Natural killer cell (primary cell): ENCODE measurements at regions not wholly inside any gene's neighbourhood (a gene's known extent, or its start where the extent isn't known, plus 50 kb on each side); places are given as distances from the start of the nearest gene placed in this dataset.
"Not testable (repeated sequence)": the region's sequence is repeated elsewhere in the genome, so short reads cannot be mapped to it uniquely, and the experiment has no call there.

Experiments used
- ATAC-seq, 3 donors: fragments of 150-1000 bp in 2 of 3; fragments of 200-7000 bp in 1 of 3; cut with Tn5 transposase; 1 replicate in 1 of 3; 2 replicates in 2 of 3; pipeline ENCODE4 v1.10.0; 2021; ENCODE audit warnings: mild to moderate bottlenecking in 2 of 3, moderate library complexity in 2 of 3
- DNase-seq, 2 donors: peaks; one replicate each; pipeline versions ENCODE4 v3.0.0 to v3.0.0-alpha.2; 2013 to 2021; ENCODE audit warnings: mixed read lengths in 1 of 2
- H3K27ac ChIP-seq: one replicate; pipeline ENCODE4 v1.5.1; 2013; ENCODE audit warnings: mild to moderate bottlenecking, low read length
- H3K27me3 ChIP-seq: one replicate; pipeline ENCODE4 v1.6.1; 2013; ENCODE audit warnings: low read length; ENCODE audit not compliant: control insufficient read depth, insufficient read depth
- H3K36me3 ChIP-seq: one replicate; pipeline ENCODE4 v1.6.1; 2013; ENCODE audit warnings: low read length; ENCODE audit not compliant: control insufficient read depth, insufficient read depth
- H3K4me1 ChIP-seq: one replicate; pipeline ENCODE4 v1.6.1; 2013; ENCODE audit warnings: low read length; ENCODE audit not compliant: control insufficient read depth, insufficient read depth
- H3K4me3 ChIP-seq: one replicate; pipeline ENCODE4 v1.5.1; 2013; ENCODE audit warnings: low read length
- H3K9me3 ChIP-seq: one replicate; pipeline ENCODE4 v1.6.1; 2013; ENCODE audit warnings: low read length; ENCODE audit not compliant: control insufficient read depth, insufficient read depth
- H3K27ac Mint-ChIP-seq, 2 donors: one replicate each; pipeline ENCODE4 v1.8.0; 2022; ENCODE audit warnings: mild to moderate bottlenecking in 2 of 2, mixed read lengths in 2 of 2, moderate library complexity in 1 of 2
- H3K27me3 Mint-ChIP-seq, 2 donors: one replicate each; pipeline ENCODE4 v1.8.0; 2022; ENCODE audit warnings: low read depth in 2 of 2, mixed read lengths in 2 of 2
- H3K36me3 Mint-ChIP-seq: one replicate; pipeline ENCODE4 v1.8.0; 2022; ENCODE audit warnings: mixed read lengths
- H3K4me1 Mint-ChIP-seq, 2 donors: one replicate each; pipeline ENCODE4 v1.8.0; 2022; ENCODE audit warnings: mixed read lengths in 2 of 2
- H3K4me3 Mint-ChIP-seq: one replicate; pipeline ENCODE4 v1.8.0; 2022; ENCODE audit warnings: mild to moderate bottlenecking, moderate library complexity, mixed read lengths
- H3K9me3 Mint-ChIP-seq, 2 donors: one replicate each; pipeline ENCODE4 v1.8.0; 2022; ENCODE audit warnings: mixed read lengths in 2 of 2
- WGBS: methylation state at CpG from one replicate; pipeline ENCODE4 v1.1.7; 2013; ENCODE audit warnings: missing lambda C conversion rate; ENCODE audit not compliant: insufficient coverage; 5-methylcytosine and 5-hydroxymethylcytosine counted together
- intact Hi-C: fragments of 100-400 bp; cut with micrococcal nuclease; formaldehyde crosslinking; loops from one replicate; pipeline ENCODE4 v1.14.2; 2022
- TF ChIP-seq, protein P1 (sequence below): fragments of 200-600 bp; IDR thresholded peaks from one replicate; pipeline ENCODE4 v1.8.0; 2022; ENCODE audit warnings: antibody characterized with exemption

DNA sequence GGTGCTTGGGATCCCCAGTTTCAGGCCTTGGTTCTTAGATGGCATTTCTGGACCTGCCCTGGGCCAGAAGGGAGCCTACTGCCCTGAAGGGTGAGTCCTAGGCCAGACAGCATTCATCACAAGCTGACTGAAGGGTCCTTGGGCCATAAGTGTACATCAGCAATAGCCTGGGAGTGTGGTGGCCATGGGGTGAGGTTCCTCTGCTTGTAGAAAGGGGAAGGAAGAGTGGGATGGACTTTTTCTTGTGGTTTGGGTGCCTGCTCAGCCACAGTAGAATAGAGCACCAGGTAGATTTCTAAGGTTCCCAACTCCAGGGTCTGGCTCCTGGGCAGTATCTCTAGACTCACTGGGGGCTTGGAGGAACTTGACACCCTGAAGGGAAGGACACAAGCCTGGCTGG, 95.2 kb upstream of the PHF24 start:
- Histone ChIP-seq H3K27me3 (no peaks in the 10 kb centered on the region), H3K4me3 (no peak overlapping the region), H3K9me3 (peaks cover 4% of the 10 kb centered on the region), H3K4me1 (no peaks in the 10 kb centered on the region), H3K36me3 (no peaks in the 10 kb centered on the region), H3K27ac (no peak overlapping the region)
- intact Hi-C loops: no loop called here
- Mint-ChIP-seq H3K27ac (no peak overlapping the region), H3K4me1 (no peaks in the 10 kb centered on the region), H3K4me3 (no peak overlapping the region), H3K9me3 (peaks cover 2 to 8% of the 10 kb centered on the region in 2 donors), H3K36me3 (peaks cover 7% of the 10 kb centered on the region), H3K27me3 (peaks cover 18 to 42% of the 10 kb centered on the region in 2 donors)
- ATAC-seq (no peak), DNase-seq (no peak)
- TF ChIP-seq, protein P1, sequence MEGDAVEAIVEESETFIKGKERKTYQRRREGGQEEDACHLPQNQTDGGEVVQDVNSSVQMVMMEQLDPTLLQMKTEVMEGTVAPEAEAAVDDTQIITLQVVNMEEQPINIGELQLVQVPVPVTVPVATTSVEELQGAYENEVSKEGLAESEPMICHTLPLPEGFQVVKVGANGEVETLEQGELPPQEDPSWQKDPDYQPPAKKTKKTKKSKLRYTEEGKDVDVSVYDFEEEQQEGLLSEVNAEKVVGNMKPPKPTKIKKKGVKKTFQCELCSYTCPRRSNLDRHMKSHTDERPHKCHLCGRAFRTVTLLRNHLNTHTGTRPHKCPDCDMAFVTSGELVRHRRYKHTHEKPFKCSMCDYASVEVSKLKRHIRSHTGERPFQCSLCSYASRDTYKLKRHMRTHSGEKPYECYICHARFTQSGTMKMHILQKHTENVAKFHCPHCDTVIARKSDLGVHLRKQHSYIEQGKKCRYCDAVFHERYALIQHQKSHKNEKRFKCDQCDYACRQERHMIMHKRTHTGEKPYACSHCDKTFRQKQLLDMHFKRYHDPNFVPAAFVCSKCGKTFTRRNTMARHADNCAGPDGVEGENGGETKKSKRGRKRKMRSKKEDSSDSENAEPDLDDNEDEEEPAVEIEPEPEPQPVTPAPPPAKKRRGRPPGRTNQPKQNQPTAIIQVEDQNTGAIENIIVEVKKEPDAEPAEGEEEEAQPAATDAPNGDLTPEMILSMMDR: no peak

- H3K4me3 Mint-ChIP-seq: no peak overlapping the region
- Histone ChIP-seq H3K9me3 (peaks cover 7% of the 10 kb centered on the region), H3K4me1 (no peaks in the 10 kb centered on the region), H3K36me3 (no peaks in the 10 kb centered on the region), H3K27ac (no peak overlapping the region), H3K4me3 (no peak overlapping the region), H3K27me3 (no peaks in the 10 kb centered on the region)
- WGBS: 8% methylated on average over 3 of the region's 4 CpGs
- TF ChIP-seq, protein P1: no peak
- intact Hi-C loops: no loop called here
- H3K4me1 Mint-ChIP-seq: no peaks in the 10 kb centered on the region
- H3K9me3 Mint-ChIP-seq: peaks cover 2 to 8% of the 10 kb centered on the region in 2 donors
- H3K27ac Mint-ChIP-seq: no peak overlapping the region
- H3K36me3 Mint-ChIP-seq: peaks cover 7% of the 10 kb centered on the region
- ATAC-seq (no peak), DNase-seq (no peak)
- H3K27me3 Mint-ChIP-seq: peaks cover 18 to 46% of the 10 kb centered on the region in 2 donors
Measured at GRCh38 chr9:34862043-34862442, 96.0 kb upstream of the PHF24 start.

DNA sequence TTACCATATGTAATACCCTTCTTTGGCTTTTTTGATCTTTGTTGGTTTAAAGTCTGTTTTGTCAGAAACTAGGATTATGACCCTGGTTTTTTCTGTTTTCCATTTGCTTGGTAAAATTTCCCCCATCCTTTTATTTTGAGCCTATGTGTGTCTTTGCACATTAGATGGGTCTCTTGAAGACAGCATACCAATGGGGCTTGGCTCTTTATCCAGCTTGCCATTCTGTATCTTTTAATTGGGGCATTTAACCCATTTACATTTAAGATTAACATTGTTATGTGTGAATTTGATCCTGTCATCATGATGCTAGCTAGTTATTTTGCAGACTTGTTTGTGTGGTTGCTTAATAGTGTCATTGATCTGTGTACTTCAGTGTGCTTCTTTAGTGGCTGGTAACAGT, 103.1 kb upstream of the PHF24 start:
- H3K27ac ChIP-seq, H3K9me3 ChIP-seq, intact Hi-C loops, DNase-seq, H3K9me3 Mint-ChIP-seq, H3K27ac Mint-ChIP-seq, H3K36me3 ChIP-seq, H3K4me3 ChIP-seq, ATAC-seq, H3K36me3 Mint-ChIP-seq, H3K4me1 Mint-ChIP-seq, H3K27me3 ChIP-seq, H3K4me3 Mint-ChIP-seq, H3K4me1 ChIP-seq: not testable (repeated sequence)
- H3K27me3 Mint-ChIP-seq: peaks cover 15 to 26% of the 10 kb centered on the region in 2 donors

DNA sequence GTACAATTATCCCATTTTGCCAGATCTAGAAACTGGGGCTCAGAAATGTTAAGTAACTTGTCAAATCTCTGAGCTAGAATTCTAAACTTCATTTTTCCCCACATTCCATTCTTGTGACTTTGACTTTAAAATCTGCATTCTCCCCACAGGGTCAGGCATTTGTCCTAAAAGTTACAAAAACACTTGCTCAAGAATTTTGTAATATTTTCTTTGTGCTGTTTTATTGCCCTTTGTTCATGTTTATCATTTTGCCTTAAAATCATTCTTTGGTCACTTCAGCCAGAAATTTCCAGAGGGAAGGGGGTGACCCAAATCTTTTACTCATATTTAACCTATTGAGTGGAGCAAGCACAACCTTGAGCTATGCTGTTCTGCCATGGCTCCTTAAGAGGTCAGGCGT, 120.1 kb upstream of the CCL21 start:
- Histone ChIP-seq H3K4me1 (no peaks in the 10 kb centered on the region), H3K27ac (no peak overlapping the region), H3K9me3 (no peaks in the 10 kb centered on the region), H3K27me3 (no peaks in the 10 kb centered on the region), H3K36me3 (no peaks in the 10 kb centered on the region), H3K4me3 (no peak overlapping the region)
- peaks cover 0 to 4% of the 10 kb centered on the region in 2 donors for H3K27me3 Mint-ChIP-seq
- DNase-seq (no peak), ATAC-seq (no peak)
- H3K4me1 Mint-ChIP-seq: no peaks in the 10 kb centered on the region
- TF ChIP-seq, protein P1: no peak
- no peaks in the 10 kb centered on the region for H3K9me3 Mint-ChIP-seq
- no peak overlapping the region for H3K27ac Mint-ChIP-seq
- 91% methylated on average over 1 of the region's 1 CpG for WGBS
- intact Hi-C loops: no loop called here
- no peaks in the 10 kb centered on the region for H3K36me3 Mint-ChIP-seq
- no peak overlapping the region for H3K4me3 Mint-ChIP-seq
